IPS-11a (cell line): ENCODE measurements at regions not wholly inside any gene's neighbourhood (a gene's known extent, or its start where the extent isn't known, plus 50 kb on each side); places are given as distances from the start of the nearest gene placed in this dataset.

Experiments
- H3K4me3 ChIP-seq: one replicate; pipeline ENCODE4 v1.5.1; 2013; ENCODE audit warnings: low read depth, low read length, control low read depth

- no peak overlapping the region for H3K4me3 ChIP-seq
Measured at GRCh38 chr16:5884996-5885395, 787.4 kb upstream of the EEF2KMT start.

- H3K4me3 ChIP-seq: no peak overlapping the region
Measured at GRCh38 chr16:5884339-5884738, 786.7 kb upstream of the EEF2KMT start.

- H3K4me3 ChIP-seq: no peak overlapping the region
Measured at GRCh38 chr16:5882087-5882640, 784.6 kb upstream of the EEF2KMT start.

GRCh38 chr16:5875416-5875815, 777.8 kb upstream of the EEF2KMT start:
- H3K4me3 ChIP-seq: no peak overlapping the region

DNA sequence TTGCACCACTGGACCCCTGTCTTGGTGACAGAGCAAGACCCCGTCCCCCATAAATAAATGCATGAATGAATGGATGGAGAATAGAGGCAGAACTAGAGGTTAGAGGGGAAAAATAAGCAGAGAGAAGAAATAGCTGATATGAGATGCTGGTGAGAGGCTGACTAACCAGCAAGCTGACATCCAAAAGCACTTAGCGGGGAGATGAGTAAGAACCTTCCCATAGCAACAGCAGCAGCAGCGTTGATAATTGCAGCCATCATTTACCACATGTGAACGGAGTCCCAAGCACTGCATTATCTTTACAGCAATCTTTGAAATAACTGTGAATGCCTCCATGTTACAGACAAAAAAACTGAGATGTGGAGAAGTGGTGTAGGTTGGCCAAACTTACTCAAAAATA, 777.3 kb upstream of the EEF2KMT start:
- H3K4me3 ChIP-seq: no peak overlapping the region

- H3K4me3 ChIP-seq: no peak overlapping the region
Measured at GRCh38 chr16:5873221-5873620, 775.6 kb upstream of the EEF2KMT start.

DNA sequence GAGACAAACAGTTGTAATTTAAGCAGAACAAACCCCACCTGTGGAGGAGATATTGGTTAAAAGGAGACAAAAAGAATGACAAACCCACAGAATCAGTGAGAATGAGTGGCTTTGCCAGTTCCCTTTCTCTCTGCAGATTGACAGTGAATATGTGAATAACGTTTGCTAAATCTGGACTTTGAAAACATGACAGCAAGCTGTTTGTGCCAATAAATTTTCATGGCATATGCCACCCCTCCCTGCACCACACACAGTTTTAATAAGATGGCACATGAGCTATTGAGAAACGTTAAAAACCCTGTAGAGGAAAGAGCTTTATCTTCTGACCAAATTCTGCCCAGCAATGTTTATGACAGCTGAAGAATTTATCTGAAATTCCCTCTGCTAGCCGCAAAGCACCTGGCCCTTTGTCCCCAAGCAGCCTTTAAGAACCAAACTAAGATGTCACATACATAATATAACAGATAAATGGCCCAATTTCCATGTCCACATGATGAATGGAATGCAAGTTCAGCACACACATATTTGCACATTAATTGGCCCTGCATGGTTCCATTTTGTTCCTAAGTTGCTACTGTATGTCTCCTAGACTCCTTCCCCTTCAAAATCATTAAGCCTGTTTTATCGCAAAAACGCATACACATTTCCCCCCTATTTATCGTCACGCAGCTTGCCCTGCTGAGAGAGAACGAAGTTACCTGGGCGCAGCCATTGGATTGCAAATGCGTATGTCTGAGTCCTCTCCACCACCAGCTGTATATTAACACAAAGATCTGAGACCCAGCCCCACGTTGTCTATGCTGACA, 773.5 kb upstream of the EEF2KMT start:
- no peak overlapping the region for H3K4me3 ChIP-seq

- H3K4me3 ChIP-seq: no peak overlapping the region
Measured at GRCh38 chr16:5867250-5867649, 769.7 kb upstream of the EEF2KMT start.

GRCh38 chr16:5865236-5865635, 767.6 kb upstream of the EEF2KMT start:
- H3K4me3 ChIP-seq: no peak overlapping the region

- H3K4me3 ChIP-seq: no peak overlapping the region
Measured at GRCh38 chr16:5863071-5863606, 765.5 kb upstream of the EEF2KMT start.

GRCh38 chr16:5862103-5862840, 764.7 kb upstream of the EEF2KMT start:
- H3K4me3 ChIP-seq: no peak overlapping the region

DNA sequence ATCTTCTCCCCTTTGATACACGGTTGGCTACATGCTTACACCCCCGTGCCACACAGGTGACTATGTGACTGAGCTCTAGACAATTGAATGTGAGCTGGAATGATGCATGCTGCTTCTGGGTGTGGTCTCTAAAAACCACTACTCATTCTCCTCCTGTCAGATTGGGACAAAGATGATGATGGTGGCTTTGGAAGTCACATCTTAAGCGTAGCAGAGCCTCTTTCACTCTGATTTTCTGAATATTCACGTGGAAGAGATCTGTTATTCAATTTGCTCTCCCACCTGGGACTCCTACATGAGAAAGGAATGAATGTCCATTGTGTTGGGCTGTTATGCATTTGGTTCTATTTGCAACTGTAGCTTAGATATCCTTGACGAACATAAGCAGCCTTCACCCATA, 763.6 kb upstream of the EEF2KMT start:
- H3K4me3 ChIP-seq: no peak overlapping the region

DNA sequence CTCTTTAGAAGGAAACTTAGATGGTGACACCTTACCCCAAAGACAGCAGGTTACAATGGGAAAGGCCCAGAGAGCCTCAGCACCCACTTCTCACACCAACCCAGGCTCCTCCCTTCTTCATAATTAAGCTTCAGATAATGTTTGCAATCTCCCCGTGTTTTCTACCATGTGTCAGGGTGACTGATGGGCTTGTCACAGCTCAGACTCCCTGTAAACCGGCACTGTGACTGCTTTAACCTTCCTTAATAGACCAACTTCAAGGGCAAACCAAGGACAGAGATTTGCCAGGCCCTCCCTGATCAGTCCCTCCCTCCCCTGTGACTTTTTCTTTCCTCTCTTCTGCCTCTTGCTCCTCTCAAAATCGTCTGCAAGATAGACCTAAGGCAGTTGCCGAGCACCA, 760.6 kb upstream of the EEF2KMT start:
- no peak overlapping the region for H3K4me3 ChIP-seq

GRCh38 chr16:5854027-5854426, 756.4 kb upstream of the EEF2KMT start:
- no peak overlapping the region for H3K4me3 ChIP-seq

DNA sequence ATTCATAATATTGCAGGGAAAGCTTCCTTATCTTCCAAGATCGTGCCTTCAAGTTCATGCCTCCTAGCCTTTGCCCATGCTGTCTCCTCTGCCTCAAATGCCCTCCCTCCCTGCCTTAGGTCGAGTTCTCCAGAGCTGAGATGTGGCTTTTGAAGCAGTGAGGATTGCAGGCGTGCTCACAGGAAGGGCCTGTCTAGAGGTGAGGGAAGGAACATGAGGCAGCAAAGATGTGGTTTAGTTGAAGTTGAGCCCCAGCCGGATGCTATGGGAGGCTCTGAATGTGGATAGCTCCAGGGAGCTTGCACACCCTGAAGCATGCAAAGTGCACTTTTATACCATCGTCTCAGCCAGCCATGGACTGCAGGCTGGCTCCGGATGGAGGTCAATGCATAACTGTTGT, 754.6 kb upstream of the EEF2KMT start:
- H3K4me3 ChIP-seq: no peak overlapping the region

DNA sequence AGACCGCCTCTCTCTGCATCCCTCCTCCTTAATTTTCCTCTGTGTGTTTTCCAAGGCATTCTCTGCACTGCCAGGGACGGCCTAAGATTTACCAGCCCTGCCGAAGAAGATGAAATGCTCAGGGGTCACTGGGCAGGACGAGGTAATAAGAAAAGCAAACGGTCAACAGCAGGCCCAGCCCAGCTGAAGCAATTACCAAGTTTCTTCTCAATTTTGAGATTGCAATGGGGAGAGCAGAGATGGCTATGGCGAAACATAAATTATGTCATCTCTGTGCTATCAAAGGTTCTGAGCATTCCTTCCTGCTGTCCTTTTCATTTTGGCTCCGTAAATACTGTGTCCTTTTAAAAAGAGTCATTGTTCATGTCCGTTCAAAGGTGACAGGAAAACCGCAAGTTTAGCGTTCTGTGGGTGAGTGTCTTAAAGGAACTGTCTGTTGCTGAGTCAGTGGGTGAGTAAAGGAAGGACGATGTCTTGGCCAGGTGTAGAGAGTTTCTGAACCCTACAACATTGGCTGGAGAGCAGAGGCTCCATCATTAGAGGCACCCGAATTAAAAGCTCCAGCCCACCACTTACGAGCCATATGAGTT, 753.9 kb upstream of the EEF2KMT start:
- H3K4me3 ChIP-seq: no peak overlapping the region

GRCh38 chr16:5850632-5851392, 753.2 kb upstream of the EEF2KMT start:
- H3K4me3 ChIP-seq: no peak overlapping the region

GRCh38 chr16:5845046-5845445, 747.5 kb upstream of the EEF2KMT start:
- no peak overlapping the region for H3K4me3 ChIP-seq

GRCh38 chr16:5841974-5842373, 744.4 kb upstream of the EEF2KMT start:
- H3K4me3 ChIP-seq: no peak overlapping the region

DNA sequence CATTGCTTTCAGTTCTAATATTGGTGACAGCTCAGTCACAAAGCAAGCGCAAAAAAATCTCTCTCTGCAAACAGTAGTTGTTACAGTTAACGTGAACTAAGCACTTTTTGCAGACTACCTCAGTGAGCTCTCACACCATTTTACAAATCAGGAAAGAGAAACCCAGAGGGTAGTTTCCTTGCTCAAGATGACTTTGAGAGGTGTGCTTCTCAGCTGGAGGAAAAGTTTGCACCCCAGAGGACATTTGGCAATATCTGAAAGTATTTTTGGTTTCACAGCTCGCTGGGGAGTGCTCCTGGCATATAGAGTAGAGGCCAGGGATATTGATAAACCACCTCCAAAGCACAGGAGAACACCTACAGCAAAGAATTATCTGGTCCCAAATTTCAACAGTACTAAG, 741.1 kb upstream of the EEF2KMT start:
- H3K4me3 ChIP-seq: no peak overlapping the region

GRCh38 chr16:5838071-5838470, 740.5 kb upstream of the EEF2KMT start:
- no peak overlapping the region for H3K4me3 ChIP-seq
